WTC11 (cell line): ENCODE measurements at regions not wholly inside any gene's neighbourhood (a gene's known extent, or its start where the extent isn't known, plus 50 kb on each side); places are given as distances from the start of the nearest gene placed in this dataset.

Experiments
- ATAC-seq: fragments of 200-7000 bp; cut with Tn5 transposase; 2 replicates; pipeline ENCODE4 v1.10.0; 2021; ENCODE audit warnings: mild to moderate bottlenecking, moderate library complexity
- CTCF ChIA-PET: fragments of 300-600 bp; sonication (Branson Sonifier 250); formaldehyde crosslinking; loops from one replicate; lab custom pipeline; 2021; ENCODE audit warnings: antibody characterized with exemption; lab: Charles Lee
- POLR2A ChIA-PET: fragments of 350-600 bp; sonication (Branson Sonifier 250); formaldehyde crosslinking; loops from one replicate; lab custom pipeline; 2021; ENCODE audit warnings: antibody characterized with exemption; lab: Charles Lee
- DNase-seq: peaks from one replicate; pipeline ENCODE4 v3.0.0; 2021; ENCODE audit warnings: low spot score
- H3K27ac Mint-ChIP-seq: 2 replicates; pipeline ENCODE4 v1.8.0; 2021; ENCODE audit warnings: mixed read lengths
- H3K27me3 Mint-ChIP-seq: 2 replicates; pipeline ENCODE4 v1.8.0; 2021; ENCODE audit warnings: low read depth, mild to moderate bottlenecking, moderate library complexity, mixed read lengths
- H3K36me3 Mint-ChIP-seq: 2 replicates; pipeline ENCODE4 v1.8.0; 2021; ENCODE audit warnings: mixed read lengths
- H3K4me1 Mint-ChIP-seq: 2 replicates; pipeline ENCODE4 v1.8.0; 2022; ENCODE audit warnings: mixed read lengths
- H3K4me3 Mint-ChIP-seq: 2 replicates; pipeline ENCODE4 v1.8.0; 2021; ENCODE audit warnings: mild to moderate bottlenecking, moderate library complexity, mixed read lengths
- H3K9me3 Mint-ChIP-seq: 2 replicates; pipeline ENCODE4 v1.8.0; 2021; ENCODE audit warnings: mixed read lengths
- NR1H2 ChIP-seq: sonication (generic); formaldehyde crosslinking; IDR thresholded peaks from 2 replicates; pipeline ENCODE4 v1.9.0; 2021; ENCODE audit warnings: mild to moderate bottlenecking, moderate library complexity, missing genetic modification reagents
- ZNF219 ChIP-seq: sonication (generic); formaldehyde crosslinking; IDR thresholded peaks from 2 replicates; pipeline ENCODE4 v1.8.0; 2023; ENCODE audit warnings: missing genetic modification reagents, mild to moderate bottlenecking, borderline replicate concordance
- ZNF671 ChIP-seq: fragments of 250-450 bp; sonication (Bioruptor Pico); IDR thresholded peaks from 2 replicates; pipeline ENCODE4 v1.8.0; 2021; ENCODE audit warnings: mild to moderate bottlenecking
- TF ChIP-seq, protein P1 (sequence below): sonication (generic); formaldehyde crosslinking; IDR thresholded peaks from 2 replicates; pipeline ENCODE4 v1.8.0; 2022; ENCODE audit warnings: mild to moderate bottlenecking, missing genetic modification reagents
- TF ChIP-seq, protein P2 (sequence below): sonication (generic); formaldehyde crosslinking; conservative IDR thresholded peaks from 2 replicates; pipeline ENCODE4 v1.8.1; 2022; ENCODE audit warnings: mild to moderate bottlenecking, missing genetic modification reagents
- TF ChIP-seq, protein P3 (sequence below): sonication (generic); formaldehyde crosslinking; IDR thresholded peaks from 2 replicates; pipeline ENCODE4 v1.8.0; 2022; ENCODE audit warnings: missing genetic modification reagents
- TF ChIP-seq, protein P4 (sequence below): sonication (generic); formaldehyde crosslinking; IDR thresholded peaks from 2 replicates; pipeline ENCODE4 v1.8.1; 2023; ENCODE audit warnings: mild to moderate bottlenecking, missing genetic modification reagents, moderate library complexity
- TF ChIP-seq, protein P5 (sequence below): fragments of 250-450 bp; sonication (Bioruptor Pico); conservative IDR thresholded peaks from 2 replicates; pipeline ENCODE4 v1.9.0; 2021; ENCODE audit warnings: mild to moderate bottlenecking
- TF ChIP-seq, protein P6 (sequence below): sonication (generic); formaldehyde crosslinking; IDR thresholded peaks from 2 replicates; pipeline ENCODE4 v1.8.1; 2023; ENCODE audit warnings: mild to moderate bottlenecking, missing genetic modification reagents
- TF ChIP-seq, protein P7 (sequence below): fragments of 250-450 bp; sonication (Bioruptor Pico); IDR thresholded peaks from 2 replicates; pipeline ENCODE4 v1.9.0; 2021; ENCODE audit warnings: mild to moderate bottlenecking
- TF ChIP-seq, protein P8 (sequence below): sonication (generic); formaldehyde crosslinking; IDR thresholded peaks from 2 replicates; pipeline ENCODE4 v1.8.0; 2023; ENCODE audit warnings: missing genetic modification reagents

DNA sequence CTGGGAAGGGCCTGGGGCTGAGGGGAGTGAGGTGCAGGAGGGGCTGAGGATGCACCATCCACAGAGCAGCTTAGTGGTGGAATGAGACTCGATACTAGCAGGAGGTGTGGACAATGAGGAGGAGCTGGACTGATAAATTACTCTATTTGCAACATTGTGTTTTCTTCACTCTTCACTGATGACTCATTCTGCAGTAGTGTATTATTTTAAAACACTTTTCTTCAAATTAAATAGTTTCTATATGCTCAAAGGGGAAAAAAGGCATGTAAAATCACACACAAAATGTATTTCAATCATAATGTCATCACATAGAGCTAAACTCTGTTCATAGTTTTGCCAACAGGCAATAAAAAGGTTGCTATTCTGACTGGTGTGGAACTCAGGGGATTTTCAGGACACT lies 467.0 kb upstream of the CTSO start (continued):
- TF ChIP-seq ZNF671 (CRISPR knock-in tag): no peak
- TF ChIP-seq, protein P1, sequence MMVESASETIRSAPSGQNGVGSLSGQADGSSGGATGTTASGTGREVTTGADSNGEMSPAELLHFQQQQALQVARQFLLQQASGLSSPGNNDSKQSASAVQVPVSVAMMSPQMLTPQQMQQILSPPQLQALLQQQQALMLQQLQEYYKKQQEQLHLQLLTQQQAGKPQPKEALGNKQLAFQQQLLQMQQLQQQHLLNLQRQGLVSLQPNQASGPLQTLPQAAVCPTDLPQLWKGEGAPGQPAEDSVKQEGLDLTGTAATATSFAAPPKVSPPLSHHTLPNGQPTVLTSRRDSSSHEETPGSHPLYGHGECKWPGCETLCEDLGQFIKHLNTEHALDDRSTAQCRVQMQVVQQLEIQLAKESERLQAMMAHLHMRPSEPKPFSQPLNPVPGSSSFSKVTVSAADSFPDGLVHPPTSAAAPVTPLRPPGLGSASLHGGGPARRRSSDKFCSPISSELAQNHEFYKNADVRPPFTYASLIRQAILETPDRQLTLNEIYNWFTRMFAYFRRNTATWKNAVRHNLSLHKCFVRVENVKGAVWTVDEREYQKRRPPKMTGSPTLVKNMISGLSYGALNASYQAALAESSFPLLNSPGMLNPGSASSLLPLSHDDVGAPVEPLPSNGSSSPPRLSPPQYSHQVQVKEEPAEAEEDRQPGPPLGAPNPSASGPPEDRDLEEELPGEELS (CRISPR knock-in tag): no peak
- TF ChIP-seq, protein P2, sequence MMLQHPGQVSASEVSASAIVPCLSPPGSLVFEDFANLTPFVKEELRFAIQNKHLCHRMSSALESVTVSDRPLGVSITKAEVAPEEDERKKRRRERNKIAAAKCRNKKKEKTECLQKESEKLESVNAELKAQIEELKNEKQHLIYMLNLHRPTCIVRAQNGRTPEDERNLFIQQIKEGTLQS (CRISPR knock-in tag): no peak
- TF ChIP-seq, protein P3, sequence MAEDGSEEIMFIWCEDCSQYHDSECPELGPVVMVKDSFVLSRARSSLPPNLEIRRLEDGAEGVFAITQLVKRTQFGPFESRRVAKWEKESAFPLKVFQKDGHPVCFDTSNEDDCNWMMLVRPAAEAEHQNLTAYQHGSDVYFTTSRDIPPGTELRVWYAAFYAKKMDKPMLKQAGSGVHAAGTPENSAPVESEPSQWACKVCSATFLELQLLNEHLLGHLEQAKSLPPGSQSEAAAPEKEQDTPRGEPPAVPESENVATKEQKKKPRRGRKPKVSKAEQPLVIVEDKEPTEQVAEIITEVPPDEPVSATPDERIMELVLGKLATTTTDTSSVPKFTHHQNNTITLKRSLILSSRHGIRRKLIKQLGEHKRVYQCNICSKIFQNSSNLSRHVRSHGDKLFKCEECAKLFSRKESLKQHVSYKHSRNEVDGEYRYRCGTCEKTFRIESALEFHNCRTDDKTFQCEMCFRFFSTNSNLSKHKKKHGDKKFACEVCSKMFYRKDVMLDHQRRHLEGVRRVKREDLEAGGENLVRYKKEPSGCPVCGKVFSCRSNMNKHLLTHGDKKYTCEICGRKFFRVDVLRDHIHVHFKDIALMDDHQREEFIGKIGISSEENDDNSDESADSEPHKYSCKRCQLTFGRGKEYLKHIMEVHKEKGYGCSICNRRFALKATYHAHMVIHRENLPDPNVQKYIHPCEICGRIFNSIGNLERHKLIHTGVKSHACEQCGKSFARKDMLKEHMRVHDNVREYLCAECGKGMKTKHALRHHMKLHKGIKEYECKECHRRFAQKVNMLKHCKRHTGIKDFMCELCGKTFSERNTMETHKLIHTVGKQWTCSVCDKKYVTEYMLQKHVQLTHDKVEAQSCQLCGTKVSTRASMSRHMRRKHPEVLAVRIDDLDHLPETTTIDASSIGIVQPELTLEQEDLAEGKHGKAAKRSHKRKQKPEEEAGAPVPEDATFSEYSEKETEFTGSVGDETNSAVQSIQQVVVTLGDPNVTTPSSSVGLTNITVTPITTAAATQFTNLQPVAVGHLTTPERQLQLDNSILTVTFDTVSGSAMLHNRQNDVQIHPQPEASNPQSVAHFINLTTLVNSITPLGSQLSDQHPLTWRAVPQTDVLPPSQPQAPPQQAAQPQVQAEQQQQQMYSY (CRISPR knock-in tag): no peak
- TF ChIP-seq, protein P4, sequence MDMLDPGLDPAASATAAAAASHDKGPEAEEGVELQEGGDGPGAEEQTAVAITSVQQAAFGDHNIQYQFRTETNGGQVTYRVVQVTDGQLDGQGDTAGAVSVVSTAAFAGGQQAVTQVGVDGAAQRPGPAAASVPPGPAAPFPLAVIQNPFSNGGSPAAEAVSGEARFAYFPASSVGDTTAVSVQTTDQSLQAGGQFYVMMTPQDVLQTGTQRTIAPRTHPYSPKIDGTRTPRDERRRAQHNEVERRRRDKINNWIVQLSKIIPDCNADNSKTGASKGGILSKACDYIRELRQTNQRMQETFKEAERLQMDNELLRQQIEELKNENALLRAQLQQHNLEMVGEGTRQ (CRISPR knock-in tag): no peak

DNA sequence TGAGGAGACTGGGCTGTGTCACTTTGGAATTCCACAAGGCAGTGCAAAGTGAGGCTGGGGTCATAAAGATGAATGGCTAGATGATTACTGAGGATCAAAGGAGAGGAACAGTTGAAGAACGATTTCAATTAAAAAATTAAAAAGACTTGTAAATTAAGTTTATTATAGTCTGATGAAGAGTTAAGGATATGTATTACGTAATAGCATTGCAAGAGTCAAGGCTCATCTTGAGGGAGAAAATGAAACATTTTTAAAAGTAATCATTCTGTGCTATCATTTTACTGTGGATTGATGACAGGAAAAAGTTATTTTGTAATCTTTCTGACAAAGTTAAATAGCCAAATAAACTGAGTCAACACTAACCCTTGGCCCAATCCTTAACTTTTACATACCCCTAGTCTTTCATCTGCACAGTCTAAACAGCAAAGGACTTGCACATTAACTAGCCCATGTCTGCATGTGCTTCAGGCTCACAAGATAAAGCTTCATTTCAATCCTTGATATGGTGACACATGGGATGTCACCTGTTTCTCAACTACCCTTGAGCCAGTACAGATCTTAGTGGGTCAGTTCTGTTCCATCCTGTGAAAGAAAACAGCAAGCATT lies 465.5 kb upstream of the CTSO start:
- no peak overlapping the region; the same call in 1 of the 2 replicates for H3K27ac Mint-ChIP-seq
- CTCF ChIA-PET: no interaction called here
- no peaks in the 10 kb centered on the region for H3K27me3 Mint-ChIP-seq
- H3K36me3 Mint-ChIP-seq: peaks cover 19% of the 10 kb centered on the region
- TF ChIP-seq, protein P5, sequence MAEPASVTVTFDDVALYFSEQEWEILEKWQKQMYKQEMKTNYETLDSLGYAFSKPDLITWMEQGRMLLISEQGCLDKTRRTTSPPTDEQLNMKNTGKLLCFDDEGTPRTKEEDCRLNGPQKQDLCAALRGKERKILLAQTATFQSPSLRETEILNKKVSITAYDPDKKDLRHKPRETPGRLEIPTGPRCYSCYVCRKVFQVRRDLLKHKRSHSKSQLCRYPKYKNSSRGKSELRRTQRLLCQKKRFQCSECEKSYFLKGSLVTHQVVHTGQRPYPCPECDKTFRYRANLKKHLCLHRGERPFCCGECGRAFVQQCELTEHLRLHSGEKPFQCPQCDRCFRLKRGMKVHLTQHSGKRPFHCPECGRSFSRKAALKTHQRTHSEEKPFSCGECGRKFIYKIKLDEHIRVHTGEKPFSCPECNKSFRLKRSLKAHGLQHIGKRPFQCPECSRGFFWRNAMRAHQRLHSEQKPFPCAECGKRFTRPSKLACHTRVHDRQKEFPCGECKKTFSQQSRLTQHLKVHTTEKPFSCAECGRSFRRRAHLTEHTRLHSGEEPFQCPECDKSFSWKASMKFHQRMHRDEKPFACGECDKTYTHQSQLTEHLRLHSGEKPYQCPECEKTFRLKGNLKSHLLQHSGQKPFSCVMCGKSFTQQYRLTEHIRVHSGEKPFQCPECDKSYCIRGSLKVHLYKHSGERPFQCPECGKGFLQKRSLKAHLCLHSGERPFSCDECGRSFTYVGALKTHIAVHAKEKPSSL (CRISPR knock-in tag): no peak
- TF ChIP-seq, all 79 proteins: peak for 0
- H3K4me1 Mint-ChIP-seq: no peaks in the 10 kb centered on the region
- no peak for DNase-seq
- no peak for ATAC-seq
- POLR2A ChIA-PET: no interaction called here
- H3K4me3 Mint-ChIP-seq: no peak overlapping the region
- H3K9me3 Mint-ChIP-seq: peaks cover 27% of the 10 kb centered on the region

DNA sequence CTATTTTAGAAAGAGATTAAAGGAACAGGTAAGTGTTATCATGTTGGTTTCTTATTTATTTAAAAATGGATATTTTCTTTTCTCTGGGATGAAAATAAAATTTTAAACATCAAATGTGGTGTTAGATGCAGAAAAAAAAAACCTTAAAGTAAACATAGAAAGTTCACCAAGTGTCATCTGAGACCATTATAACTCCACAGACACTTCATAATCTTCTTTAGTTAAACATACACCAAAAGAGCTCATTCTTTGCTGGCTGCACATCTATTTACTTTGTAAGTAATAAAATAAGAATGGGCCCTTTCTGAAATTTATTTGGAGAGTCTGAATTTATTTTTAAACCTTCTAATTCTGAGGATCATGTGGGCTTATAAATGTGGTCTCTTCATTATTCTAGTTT lies 460.7 kb upstream of the CTSO start:
- ATAC-seq: no peak
- ChIA-PET CTCF (no interaction called here), POLR2A (no interaction called here)
- Mint-ChIP-seq H3K9me3 (peaks cover 27% of the 10 kb centered on the region), H3K36me3 (peaks cover 19% of the 10 kb centered on the region), H3K4me3 (no peak overlapping the region), H3K27me3 (no peaks in the 10 kb centered on the region), H3K27ac (no peak overlapping the region), H3K4me1 (no peaks in the 10 kb centered on the region)
- DNase-seq: no peak
- TF ChIP-seq, protein P6, sequence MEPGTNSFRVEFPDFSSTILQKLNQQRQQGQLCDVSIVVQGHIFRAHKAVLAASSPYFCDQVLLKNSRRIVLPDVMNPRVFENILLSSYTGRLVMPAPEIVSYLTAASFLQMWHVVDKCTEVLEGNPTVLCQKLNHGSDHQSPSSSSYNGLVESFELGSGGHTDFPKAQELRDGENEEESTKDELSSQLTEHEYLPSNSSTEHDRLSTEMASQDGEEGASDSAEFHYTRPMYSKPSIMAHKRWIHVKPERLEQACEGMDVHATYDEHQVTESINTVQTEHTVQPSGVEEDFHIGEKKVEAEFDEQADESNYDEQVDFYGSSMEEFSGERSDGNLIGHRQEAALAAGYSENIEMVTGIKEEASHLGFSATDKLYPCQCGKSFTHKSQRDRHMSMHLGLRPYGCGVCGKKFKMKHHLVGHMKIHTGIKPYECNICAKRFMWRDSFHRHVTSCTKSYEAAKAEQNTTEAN (CRISPR knock-in tag): no peak
- TF ChIP-seq, protein P7, sequence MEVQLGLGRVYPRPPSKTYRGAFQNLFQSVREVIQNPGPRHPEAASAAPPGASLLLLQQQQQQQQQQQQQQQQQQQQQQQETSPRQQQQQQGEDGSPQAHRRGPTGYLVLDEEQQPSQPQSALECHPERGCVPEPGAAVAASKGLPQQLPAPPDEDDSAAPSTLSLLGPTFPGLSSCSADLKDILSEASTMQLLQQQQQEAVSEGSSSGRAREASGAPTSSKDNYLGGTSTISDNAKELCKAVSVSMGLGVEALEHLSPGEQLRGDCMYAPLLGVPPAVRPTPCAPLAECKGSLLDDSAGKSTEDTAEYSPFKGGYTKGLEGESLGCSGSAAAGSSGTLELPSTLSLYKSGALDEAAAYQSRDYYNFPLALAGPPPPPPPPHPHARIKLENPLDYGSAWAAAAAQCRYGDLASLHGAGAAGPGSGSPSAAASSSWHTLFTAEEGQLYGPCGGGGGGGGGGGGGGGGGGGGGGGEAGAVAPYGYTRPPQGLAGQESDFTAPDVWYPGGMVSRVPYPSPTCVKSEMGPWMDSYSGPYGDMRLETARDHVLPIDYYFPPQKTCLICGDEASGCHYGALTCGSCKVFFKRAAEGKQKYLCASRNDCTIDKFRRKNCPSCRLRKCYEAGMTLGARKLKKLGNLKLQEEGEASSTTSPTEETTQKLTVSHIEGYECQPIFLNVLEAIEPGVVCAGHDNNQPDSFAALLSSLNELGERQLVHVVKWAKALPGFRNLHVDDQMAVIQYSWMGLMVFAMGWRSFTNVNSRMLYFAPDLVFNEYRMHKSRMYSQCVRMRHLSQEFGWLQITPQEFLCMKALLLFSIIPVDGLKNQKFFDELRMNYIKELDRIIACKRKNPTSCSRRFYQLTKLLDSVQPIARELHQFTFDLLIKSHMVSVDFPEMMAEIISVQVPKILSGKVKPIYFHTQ: no peak
- TF ChIP-seq ZNF219 (no peak), NR1H2 (CRISPR knock-in tag) (no peak)
- TF ChIP-seq, protein P8, sequence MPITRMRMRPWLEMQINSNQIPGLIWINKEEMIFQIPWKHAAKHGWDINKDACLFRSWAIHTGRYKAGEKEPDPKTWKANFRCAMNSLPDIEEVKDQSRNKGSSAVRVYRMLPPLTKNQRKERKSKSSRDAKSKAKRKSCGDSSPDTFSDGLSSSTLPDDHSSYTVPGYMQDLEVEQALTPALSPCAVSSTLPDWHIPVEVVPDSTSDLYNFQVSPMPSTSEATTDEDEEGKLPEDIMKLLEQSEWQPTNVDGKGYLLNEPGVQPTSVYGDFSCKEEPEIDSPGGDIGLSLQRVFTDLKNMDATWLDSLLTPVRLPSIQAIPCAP (CRISPR knock-in tag): no peak
- TF ChIP-seq, protein P3 (CRISPR knock-in tag): no peak
